Erythroblast (primary cell): ENCODE measurements at regions not wholly inside any gene's neighbourhood (a gene's known extent, or its start where the extent isn't known, plus 50 kb on each side); places are given as distances from the start of the nearest gene placed in this dataset.

ENCODE experiments used
- GATA1 ChIP-seq: IDR thresholded peaks from 2 replicates; pipeline ENCODE4 v1.6.1; 2011; ENCODE audit warnings: low read depth, mild to moderate bottlenecking, control low read depth, low read length, moderate library complexity
- POLR2A ChIP-seq: IDR thresholded peaks from 2 replicates; pipeline ENCODE4 v1.6.1; 2011; ENCODE audit warnings: mild to moderate bottlenecking, low read length

DNA sequence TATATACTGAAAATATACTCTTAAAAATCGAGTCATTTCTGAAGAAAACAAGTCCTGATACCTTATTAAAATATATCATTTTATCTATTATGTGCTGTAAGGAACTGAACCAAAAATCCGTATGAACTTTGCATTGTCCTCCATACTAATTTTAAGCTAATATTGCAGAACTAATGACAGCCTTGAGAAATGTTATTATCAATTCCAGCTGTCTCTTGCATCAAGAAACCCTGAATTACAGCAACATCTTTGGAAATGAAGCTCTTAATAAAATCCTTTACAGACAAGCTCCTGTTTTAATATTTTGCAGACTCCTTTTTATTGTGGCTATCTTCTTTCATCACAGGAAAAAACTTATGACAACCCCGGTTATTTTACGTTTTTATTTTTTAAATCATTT lies 1335.3 kb downstream of the EFNB2 start:
- no peak for TF ChIP-seq POLR2A
- TF ChIP-seq GATA1 = no peak
